ENCODE measurements at regions not wholly inside any gene's neighbourhood (a gene's known extent, or its start where the extent isn't known, plus 50 kb on each side); places are given as distances from the start of the nearest gene placed in this dataset.

DNA sequence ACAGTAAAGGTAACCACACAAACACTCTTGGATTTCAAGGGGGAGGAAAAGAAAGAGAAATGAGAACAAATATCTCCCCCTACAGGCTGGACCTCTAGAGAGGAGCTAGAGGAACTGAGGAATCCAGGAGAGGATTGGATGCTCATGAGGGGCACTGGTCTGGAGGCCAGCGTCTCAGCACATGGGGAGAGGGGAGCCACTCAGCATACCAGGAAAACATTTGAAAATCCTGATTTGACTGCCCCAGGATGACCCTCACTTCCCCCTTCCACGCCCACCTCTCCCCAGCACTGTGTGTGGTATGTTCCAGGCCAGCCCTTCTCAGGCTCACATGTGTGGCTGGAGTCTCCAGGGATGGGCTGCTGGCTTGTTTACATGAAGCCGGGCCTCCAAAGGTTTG lies 396.8 kb upstream of the ID2 start:
- TF ChIP-seq CTCF (IDR thresholded peaks at IDR 0.05; ENCODE audit: poor library complexity, severe bottlenecking) = no peak
- TF ChIP-seq RAD21 (conservative IDR thresholded peaks at IDR 0.05) = no peak
- TF ChIP-seq POLR2AphosphoS5 (IDR thresholded peaks at IDR 0.05) = no peak
- no peak for TF ChIP-seq EZH2 (IDR thresholded peaks at IDR 0.05; ENCODE audit: borderline replicate concordance, insufficient read depth, low read length, poor library complexity, severe bottlenecking)
- no peak for TF ChIP-seq SMC3 (conservative IDR thresholded peaks at IDR 0.05; ENCODE audit: poor library complexity)
- no peak for TF ChIP-seq REST (IDR thresholded peaks at IDR 0.05; ENCODE audit: borderline replicate concordance)
- no peak for TF ChIP-seq TAF1 (IDR thresholded peaks at IDR 0.05; ENCODE audit: low read depth)

Data from neural cell (in vitro differentiated cells).